Spleen (tissue), 11 donors: ENCODE measurements at regions not wholly inside any gene's neighbourhood (a gene's known extent, or its start where the extent isn't known, plus 50 kb on each side); places are given as distances from the start of the nearest gene placed in this dataset.

Experiments
- DNase-seq: peaks from one replicate; pipeline ENCODE4 v3.0.0-alpha.2; 2020
- H3K27ac ChIP-seq, 8 donors: fragments of 200-600 bp; sonication (generic) in 7 of 8; 1 replicate in 4 of 8; 2 replicates in 4 of 8; pipeline versions ENCODE4 v1.5.0 to v1.8.0; 2016 to 2021; ENCODE audit warnings: inconsistent platforms in 4 of 8, mild to moderate bottlenecking in 4 of 8, moderate library complexity in 1 of 8
- H3K27me3 ChIP-seq, 7 donors: fragments of 200-600 bp; sonication (generic) in 6 of 7; replicated peaks in 1 of 7; 1 replicate in 4 of 7; 2 replicates in 3 of 7; pipeline versions ENCODE4 v1.5.0 to v1.8.0; 2016 to 2021; ENCODE audit warnings: inconsistent platforms in 3 of 7, mild to moderate bottlenecking in 1 of 7
- H3K36me3 ChIP-seq, 6 donors: fragments of 200-600 bp; sonication (generic) in 5 of 6; 1 replicate in 4 of 6; 2 replicates in 2 of 6; pipeline versions ENCODE4 v1.5.0 to v1.8.0; 2016 to 2021; ENCODE audit warnings: inconsistent platforms in 2 of 6
- H3K4me1 ChIP-seq, 6 donors: fragments of 200-600 bp; sonication (generic) in 5 of 6; 1 replicate in 3 of 6; 2 replicates in 3 of 6; pipeline versions ENCODE4 v1.5.0 to v1.8.0; 2016 to 2021; ENCODE audit warnings: inconsistent platforms in 3 of 6
- H3K4me3 ChIP-seq, 8 donors: fragments of 200-600 bp; sonication (generic) in 7 of 8; 1 replicate in 4 of 8; 2 replicates in 4 of 8; pipeline versions ENCODE4 v1.5.0 to v1.8.0; 2016 to 2021; ENCODE audit warnings: inconsistent platforms in 4 of 8, mild to moderate bottlenecking in 4 of 8, moderate library complexity in 2 of 8
- H3K9me3 ChIP-seq, 8 donors: fragments of 200-600 bp; sonication (generic) in 7 of 8; 1 replicate in 4 of 8; 2 replicates in 4 of 8; pipeline versions ENCODE4 v1.5.0 to v1.8.0; 2016 to 2021; ENCODE audit warnings: inconsistent platforms in 4 of 8
- POLR2A ChIP-seq, 3 donors: fragments of 450-650 bp; IDR thresholded peaks; one replicate each; pipeline ENCODE4 v1.5.1; 2017; ENCODE audit warnings: antibody characterized with exemption in 3 of 3, mild to moderate bottlenecking in 1 of 3
- POLR2AphosphoS5 ChIP-seq, 3 donors: sonication (generic); formaldehyde crosslinking; IDR thresholded peaks; one replicate each; pipeline ENCODE4 v1.5.1; 2017; ENCODE audit warnings: antibody characterized with exemption in 3 of 3
- WGBS, 5 donors: extraction: QIAGEN DNeasy Blood & Tissue Kit in 3 of 5; methylation state at CpG; one replicate each; pipeline versions ENCODE4 v1.1.5 to v1.1.7; 2013 to 2018; 5-methylcytosine and 5-hydroxymethylcytosine counted together
- intact Hi-C: fragments of 100-400 bp; cut with DNase I; formaldehyde crosslinking; loops from one replicate; pipeline ENCODE4 v1.15.0; 2023; ENCODE audit warnings: low total_unique reads
- TF ChIP-seq, protein P1 (sequence below), 11 experiments: fragments of 200-600 bp in 7 of 11; fragments of 450-650 bp in 4 of 11; sonication (generic) in 4 of 11; IDR thresholded peaks in 8 of 11; conservative IDR thresholded peaks in 3 of 11; 1 replicate in 7 of 11; 2 replicates in 4 of 11; pipeline versions ENCODE4 v1.4.0 to v1.8.0; 2016 to 2021; ENCODE audit warnings: antibody characterized with exemption in 11 of 11, inconsistent platforms in 4 of 11, mild to moderate bottlenecking in 1 of 11
- donor health status: healthy with polysubstance abuse.
- donor health status: DM: no; HTN: no; CAD: no; lungs with moderate emphysema.
- donor health status: DM: no; HTN: no; CAD: no.
- donor health status: Bipolar disorder and iron deficiency.
- donor health status: healthy.
- donor health status: DM: no; HTN: no; CAD: no.
- donor health status: DM: yes; HTN: yes; CAD: no.

DNA sequence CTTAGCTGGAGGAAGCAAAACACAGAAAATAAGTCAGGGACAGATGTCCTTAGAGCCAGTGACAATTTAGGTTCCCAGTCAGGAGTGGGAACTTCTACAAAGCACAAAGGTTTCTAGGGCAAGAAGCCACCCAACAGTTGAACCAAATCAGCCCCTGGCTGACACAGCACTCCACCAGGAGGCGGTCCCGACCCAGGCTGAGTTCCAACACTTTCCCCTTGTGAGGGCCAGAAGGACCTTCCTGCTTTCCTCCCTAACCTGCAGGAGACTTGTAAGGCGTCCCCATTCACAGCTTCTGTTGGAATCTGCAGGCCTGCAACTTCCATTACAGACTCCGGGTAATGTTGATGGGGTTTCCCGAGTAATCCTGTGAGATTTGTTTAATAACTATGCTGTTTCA, 416.4 kb upstream of the IRX1 start:
- no peak overlapping the region for H3K4me3 ChIP-seq
- DNase-seq: no peak
- peaks cover 0 to 12% (median 0%) of the 10 kb centered on the region in 8 donors for H3K9me3 ChIP-seq
- no peaks in the 10 kb centered on the region for H3K36me3 ChIP-seq
- no peak overlapping the region for H3K27ac ChIP-seq
- TF ChIP-seq POLR2A (IDR thresholded peaks at IDR 0.05): no peak
- no peak for TF ChIP-seq POLR2AphosphoS5 (IDR thresholded peaks at IDR 0.05)
- TF ChIP-seq, protein P1, sequence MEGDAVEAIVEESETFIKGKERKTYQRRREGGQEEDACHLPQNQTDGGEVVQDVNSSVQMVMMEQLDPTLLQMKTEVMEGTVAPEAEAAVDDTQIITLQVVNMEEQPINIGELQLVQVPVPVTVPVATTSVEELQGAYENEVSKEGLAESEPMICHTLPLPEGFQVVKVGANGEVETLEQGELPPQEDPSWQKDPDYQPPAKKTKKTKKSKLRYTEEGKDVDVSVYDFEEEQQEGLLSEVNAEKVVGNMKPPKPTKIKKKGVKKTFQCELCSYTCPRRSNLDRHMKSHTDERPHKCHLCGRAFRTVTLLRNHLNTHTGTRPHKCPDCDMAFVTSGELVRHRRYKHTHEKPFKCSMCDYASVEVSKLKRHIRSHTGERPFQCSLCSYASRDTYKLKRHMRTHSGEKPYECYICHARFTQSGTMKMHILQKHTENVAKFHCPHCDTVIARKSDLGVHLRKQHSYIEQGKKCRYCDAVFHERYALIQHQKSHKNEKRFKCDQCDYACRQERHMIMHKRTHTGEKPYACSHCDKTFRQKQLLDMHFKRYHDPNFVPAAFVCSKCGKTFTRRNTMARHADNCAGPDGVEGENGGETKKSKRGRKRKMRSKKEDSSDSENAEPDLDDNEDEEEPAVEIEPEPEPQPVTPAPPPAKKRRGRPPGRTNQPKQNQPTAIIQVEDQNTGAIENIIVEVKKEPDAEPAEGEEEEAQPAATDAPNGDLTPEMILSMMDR (IDR thresholded peaks at IDR 0.05 in 8 of 11, conservative IDR thresholded peaks at IDR 0.05 in 3 of 11): no peak
- H3K27me3 ChIP-seq: no peaks in the 10 kb centered on the region
- intact Hi-C loops: no loop called here
- H3K4me1 ChIP-seq: no peaks in the 10 kb centered on the region
- 69 to 80% (median 78%) methylated on average over 3 to 5 of the region's 5 CpGs for WGBS, 5 donors

DNA sequence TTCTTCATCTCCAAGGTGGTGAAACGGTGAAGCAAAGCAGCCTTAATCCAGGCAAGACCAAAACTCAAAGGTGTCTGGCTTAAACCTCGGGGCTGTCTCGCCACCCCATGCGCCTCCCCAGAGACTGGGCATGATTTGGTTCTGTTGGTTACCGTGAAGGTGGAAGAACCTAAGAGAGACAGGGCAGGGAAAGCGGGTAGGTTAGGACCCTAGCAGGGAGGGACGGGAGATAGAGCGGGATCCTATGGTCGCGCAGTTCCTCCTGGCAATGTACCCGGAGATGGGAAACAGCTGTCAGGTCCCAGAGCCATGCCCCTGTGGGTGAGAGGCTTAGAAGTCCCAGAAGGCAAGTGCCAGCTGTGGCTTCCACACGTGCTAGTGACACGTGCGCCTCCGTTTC, 418.3 kb upstream of the IRX1 start:
- TF ChIP-seq, protein P1 (IDR thresholded peaks at IDR 0.05 in 8 of 11, conservative IDR thresholded peaks at IDR 0.05 in 3 of 11): no peak
- TF ChIP-seq POLR2A (IDR thresholded peaks at IDR 0.05) (no peak), POLR2AphosphoS5 (IDR thresholded peaks at IDR 0.05) (no peak)
- Histone ChIP-seq H3K4me1 (no peaks in the 10 kb centered on the region), H3K36me3 (no peaks in the 10 kb centered on the region), H3K27ac (no peak overlapping the region), H3K27me3 (no peaks in the 10 kb centered on the region), H3K9me3 (peaks cover 0 to 12% (median 0%) of the 10 kb centered on the region in 8 donors), H3K4me3 (no peak overlapping the region)
- DNase-seq: no peak
- WGBS, 5 donors: 81 to 94% (median 90%) methylated on average over 15 of the region's 15 CpGs
- intact Hi-C loops: no loop called here

DNA sequence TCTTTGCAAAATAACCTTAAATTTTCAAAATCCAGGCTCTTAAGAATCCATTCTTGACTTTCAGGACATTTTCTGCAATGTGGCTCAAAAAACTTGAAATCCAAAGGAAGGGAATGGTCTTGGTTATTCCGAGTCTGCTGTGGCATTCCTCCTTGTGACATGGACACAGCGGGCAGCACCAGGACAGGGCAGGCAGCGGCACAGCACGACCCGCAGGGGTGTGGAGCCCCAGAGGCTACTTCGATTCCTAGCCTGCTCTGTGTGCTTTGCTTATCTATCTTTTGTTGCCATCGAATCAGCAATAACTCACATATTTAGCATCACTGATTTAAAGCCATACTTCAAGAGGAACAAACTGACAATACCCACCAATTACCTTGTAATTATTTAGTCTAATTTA, 420.2 kb upstream of the IRX1 start:
- DNase-seq: no peak
- intact Hi-C loops: no loop called here
- H3K4me1 ChIP-seq: no peaks in the 10 kb centered on the region
- H3K9me3 ChIP-seq: peaks cover 0 to 11% (median 3%) of the 10 kb centered on the region in 8 donors
- TF ChIP-seq, protein P1 (IDR thresholded peaks at IDR 0.05 in 8 of 11, conservative IDR thresholded peaks at IDR 0.05 in 3 of 11): no peak
- no peak for TF ChIP-seq POLR2A (IDR thresholded peaks at IDR 0.05)
- TF ChIP-seq POLR2AphosphoS5 (IDR thresholded peaks at IDR 0.05): no peak
- H3K27ac ChIP-seq: no peak overlapping the region
- 87 to 90% (median 88%) methylated on average over 7 of the region's 7 CpGs for WGBS, 5 donors
- H3K4me3 ChIP-seq: no peak overlapping the region
- no peaks in the 10 kb centered on the region for H3K36me3 ChIP-seq
- H3K27me3 ChIP-seq: no peaks in the 10 kb centered on the region

DNA sequence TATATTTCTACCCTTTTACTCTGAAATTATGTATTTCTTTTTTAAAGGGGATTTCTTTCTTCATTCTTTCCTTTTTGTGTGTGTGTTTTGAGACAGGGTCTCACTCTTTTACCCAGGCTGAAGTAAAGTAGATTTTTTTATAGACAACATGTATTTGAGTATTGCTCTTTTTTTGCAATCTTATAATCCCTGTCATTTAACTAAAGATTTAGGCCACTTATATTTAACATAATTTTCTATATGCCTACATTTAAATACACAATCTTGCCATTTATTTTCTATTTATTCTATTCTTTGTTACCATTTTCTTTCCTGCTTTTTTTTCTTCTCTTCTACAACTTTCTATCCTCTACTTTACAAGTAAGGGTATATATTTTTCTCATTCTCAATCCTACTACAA, 416.0 kb upstream of the IRX2 start:
- Histone ChIP-seq H3K4me1 (no peaks in the 10 kb centered on the region), H3K4me3 (no peak overlapping the region), H3K36me3 (no peaks in the 10 kb centered on the region), H3K27me3 (no peaks in the 10 kb centered on the region), H3K9me3 (peaks cover 0 to 66% (median 42%) of the 10 kb centered on the region in 8 donors), H3K27ac (no peak overlapping the region)
- no peak for DNase-seq
- TF ChIP-seq POLR2A (IDR thresholded peaks at IDR 0.05): no peak
- no peak for TF ChIP-seq POLR2AphosphoS5 (IDR thresholded peaks at IDR 0.05)
- TF ChIP-seq, protein P1 (IDR thresholded peaks at IDR 0.05 in 8 of 11, conservative IDR thresholded peaks at IDR 0.05 in 3 of 11): no peak
- intact Hi-C loops: no loop called here
